Raji (cell line): ENCODE measurements at regions not wholly inside any gene's neighbourhood (a gene's known extent, or its start where the extent isn't known, plus 50 kb on each side); places are given as distances from the start of the nearest gene placed in this dataset.

ENCODE experiments used
- POLR2A ChIP-seq: IDR thresholded peaks from 2 replicates; pipeline ENCODE4 v1.6.1; 2011; ENCODE audit warnings: low read depth, low read length, control low read depth; ENCODE audit not compliant: insufficient read depth

GRCh38 chr9:79143211-79143610 is 428.6 kb upstream of the TLE4 start:
- TF ChIP-seq POLR2A: no peak

DNA sequence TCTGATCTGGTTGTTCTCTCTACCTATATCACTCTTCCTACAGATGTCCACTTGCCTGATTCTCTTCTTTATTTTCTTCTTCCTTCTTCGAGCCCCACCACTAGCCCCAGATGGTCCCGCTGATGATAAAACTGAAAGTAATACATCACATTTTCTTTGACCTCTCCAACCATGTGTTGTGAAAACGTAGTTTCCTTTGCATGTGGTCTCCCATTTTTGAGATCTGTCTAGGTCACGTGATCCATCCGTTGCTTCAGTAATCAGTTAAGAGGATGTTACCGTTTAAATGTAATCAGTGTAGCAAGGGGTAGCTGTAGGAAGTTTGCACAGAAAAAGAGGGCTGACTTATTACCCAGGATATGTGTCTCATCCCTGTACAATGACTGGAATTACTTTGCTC is 426.3 kb upstream of the TLE4 start:
- no peak for TF ChIP-seq POLR2A

- no peak for TF ChIP-seq POLR2A
Observed at GRCh38 chr9:79149585-79149984, 422.2 kb upstream of the TLE4 start.

DNA sequence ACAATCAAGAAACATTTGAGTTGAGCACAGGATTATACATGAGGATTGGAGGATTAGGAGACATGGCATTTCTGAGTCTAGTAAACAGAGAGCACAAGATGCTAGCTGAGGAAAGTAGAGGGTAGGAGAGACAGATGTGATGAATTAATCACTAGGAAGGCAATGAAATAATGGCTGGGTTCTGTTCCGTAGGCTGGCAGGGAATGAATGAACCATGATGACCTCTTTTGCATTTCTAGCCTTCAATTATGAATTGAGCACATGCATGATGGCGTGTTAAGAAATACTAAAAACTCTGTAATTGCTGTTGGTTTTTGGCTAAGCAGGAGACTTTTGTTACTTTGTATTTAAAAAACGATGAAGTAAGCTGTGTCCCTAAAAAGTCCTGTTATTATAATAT is 420.0 kb upstream of the TLE4 start:
- no peak for TF ChIP-seq POLR2A

GRCh38 chr9:79152306-79152705 is 419.5 kb upstream of the TLE4 start:
- no peak for TF ChIP-seq POLR2A

DNA sequence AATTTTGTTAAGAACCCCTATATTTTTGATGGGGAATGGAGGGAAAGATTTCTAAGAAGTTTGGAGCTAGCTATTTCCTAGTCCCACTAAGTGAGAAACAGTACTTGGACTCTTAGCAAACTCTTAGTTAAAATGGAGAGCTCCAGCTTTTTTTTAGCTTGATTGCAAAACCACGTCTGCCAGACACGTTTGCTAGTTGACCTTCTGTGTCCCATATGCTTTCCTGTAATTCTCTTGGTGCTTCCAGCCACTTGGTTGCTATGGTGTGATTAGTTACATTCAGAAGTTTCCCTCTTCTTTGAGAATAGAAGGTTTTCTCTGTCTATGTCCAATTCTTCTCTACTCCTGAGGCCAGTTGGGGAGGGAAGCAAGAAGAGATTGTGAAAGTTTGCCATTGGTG is 417.0 kb upstream of the TLE4 start:
- TF ChIP-seq POLR2A: no peak

DNA sequence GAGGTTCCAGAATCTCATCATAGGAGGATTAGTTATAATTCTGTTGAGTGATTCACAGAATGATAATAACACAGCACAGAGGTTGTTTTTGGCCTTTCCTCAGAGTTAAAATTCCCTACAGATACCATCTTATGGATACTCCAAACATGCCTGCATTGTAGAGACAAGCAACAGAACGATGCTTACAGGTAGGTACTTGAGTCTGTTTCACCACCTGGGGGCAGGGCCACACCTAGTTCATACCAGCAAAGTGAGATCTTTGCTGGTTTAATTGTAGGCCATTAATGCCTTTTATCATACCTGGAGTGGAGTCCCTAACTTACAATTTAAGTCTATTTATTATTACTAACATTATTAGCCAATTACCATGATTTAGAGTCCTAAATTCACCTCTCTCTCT is 416.5 kb upstream of the TLE4 start:
- TF ChIP-seq POLR2A: no peak

- no peak for TF ChIP-seq POLR2A
Observed at GRCh38 chr9:79163544-79163943, 408.2 kb upstream of the TLE4 start.

GRCh38 chr9:79164406-79164805 is 407.4 kb upstream of the TLE4 start:
- TF ChIP-seq POLR2A: no peak

DNA sequence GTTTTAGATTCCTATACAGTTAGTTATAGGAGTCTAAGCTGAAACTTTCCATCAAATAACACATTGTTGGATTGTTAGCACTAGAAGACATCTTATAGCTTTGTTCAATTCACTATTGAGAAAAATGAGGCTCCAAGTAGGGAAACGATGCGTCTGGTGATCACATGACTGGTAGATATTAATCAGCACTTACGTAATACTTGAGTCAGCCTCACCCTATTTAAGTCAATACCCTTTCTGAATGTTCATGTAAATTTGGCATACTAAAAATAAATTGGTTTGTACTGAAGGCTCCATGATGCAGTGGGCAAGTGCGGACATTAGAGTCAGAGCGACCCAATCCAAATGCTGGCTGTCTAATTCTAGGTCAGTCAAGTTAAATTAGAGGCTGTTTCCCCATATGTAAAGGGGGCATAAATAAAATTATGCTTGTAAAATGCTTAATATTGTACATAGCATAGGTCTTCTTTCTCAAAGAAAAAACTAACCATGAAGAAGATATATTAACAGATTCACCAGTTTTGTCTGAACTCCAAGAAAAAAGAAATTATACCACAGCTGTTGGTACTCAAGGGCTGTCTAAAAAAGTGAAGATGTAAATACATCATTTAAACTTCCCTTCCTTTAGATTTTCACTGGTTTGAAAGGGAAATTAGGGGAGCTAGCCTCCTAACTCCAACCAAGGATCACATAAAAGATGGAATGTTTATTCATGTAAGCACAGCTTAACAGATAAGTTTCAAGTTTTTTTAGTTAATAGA is 406.6 kb upstream of the TLE4 start:
- no peak for TF ChIP-seq POLR2A

- TF ChIP-seq POLR2A: no peak
Observed at GRCh38 chr9:79166005-79166404, 405.8 kb upstream of the TLE4 start.

- no peak for TF ChIP-seq POLR2A
Observed at GRCh38 chr9:79170643-79171042, 401.1 kb upstream of the TLE4 start.

DNA sequence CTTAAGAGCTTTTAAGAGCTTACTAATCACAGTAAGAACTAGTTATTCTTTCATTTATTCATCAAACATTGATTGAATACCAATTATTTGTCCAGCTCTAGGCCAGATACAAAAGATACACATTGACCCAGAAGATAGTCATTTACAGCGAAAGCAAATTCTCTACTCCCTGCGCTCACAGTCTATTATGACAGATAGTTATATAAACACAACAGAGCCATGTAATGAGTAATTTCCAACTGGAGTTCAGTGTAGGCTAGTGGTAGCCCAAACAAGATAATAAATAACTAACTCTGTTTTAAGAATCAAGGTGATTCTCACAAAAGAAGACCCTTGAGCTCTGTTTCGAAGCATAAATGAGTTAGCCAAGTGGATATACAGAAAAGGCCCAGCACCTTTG is 397.8 kb upstream of the TLE4 start:
- TF ChIP-seq POLR2A: no peak

GRCh38 chr9:79176014-79176697 is 395.6 kb upstream of the TLE4 start:
- no peak for TF ChIP-seq POLR2A

GRCh38 chr9:79184831-79185230 is 386.9 kb upstream of the TLE4 start:
- TF ChIP-seq POLR2A: no peak

- no peak for TF ChIP-seq POLR2A
Observed at GRCh38 chr9:79185866-79186265, 385.9 kb upstream of the TLE4 start.

DNA sequence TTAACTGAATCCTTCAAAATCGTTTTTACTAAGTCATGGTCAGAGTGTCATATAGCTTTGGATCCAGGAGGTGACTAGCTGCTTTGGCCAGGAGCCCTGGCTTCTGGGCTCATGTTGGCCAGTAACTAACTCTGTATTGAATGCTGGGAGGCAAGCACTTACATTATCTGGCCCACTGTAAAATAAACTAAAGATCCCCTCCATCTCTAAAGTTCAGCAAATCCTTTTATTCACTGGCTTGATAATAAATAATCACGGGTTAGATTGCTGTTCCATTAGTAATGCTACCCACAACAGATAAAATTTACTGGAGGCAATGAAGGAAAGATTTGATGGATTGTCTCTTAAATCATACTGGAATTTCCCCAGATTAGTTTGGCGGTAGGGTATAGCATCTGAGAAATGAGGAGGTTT is 382.2 kb upstream of the TLE4 start:
- no peak for TF ChIP-seq POLR2A
